DND-41 (cell line): ENCODE measurements at regions not wholly inside any gene's neighbourhood (a gene's known extent, or its start where the extent isn't known, plus 50 kb on each side); places are given as distances from the start of the nearest gene placed in this dataset.

Source experiments
- CTCF ChIP-seq: IDR thresholded peaks from 2 replicates; pipeline ENCODE4 v1.5.1; 2012; ENCODE audit warnings: borderline replicate concordance, low read length, moderate library complexity, mild to moderate bottlenecking; ENCODE audit not compliant: poor library complexity, severe bottlenecking; ENCODE audit errors: extremely low read depth
- EZH2 ChIP-seq: IDR thresholded peaks from 3 replicates; pipeline ENCODE4 v1.6.1; 2012; ENCODE audit warnings: borderline replicate concordance, low read depth, mild to moderate bottlenecking, moderate library complexity, low read length, inconsistent platforms; ENCODE audit not compliant: severe bottlenecking

GRCh38 chr4:66606215-66606614 lies 935.9 kb upstream of the EPHA5 start:
- TF ChIP-seq EZH2: no peak
- no peak for TF ChIP-seq CTCF
